ENCODE measurements at regions not wholly inside any gene's neighbourhood (a gene's known extent, or its start where the extent isn't known, plus 50 kb on each side); places are given as distances from the start of the nearest gene placed in this dataset.

DNA sequence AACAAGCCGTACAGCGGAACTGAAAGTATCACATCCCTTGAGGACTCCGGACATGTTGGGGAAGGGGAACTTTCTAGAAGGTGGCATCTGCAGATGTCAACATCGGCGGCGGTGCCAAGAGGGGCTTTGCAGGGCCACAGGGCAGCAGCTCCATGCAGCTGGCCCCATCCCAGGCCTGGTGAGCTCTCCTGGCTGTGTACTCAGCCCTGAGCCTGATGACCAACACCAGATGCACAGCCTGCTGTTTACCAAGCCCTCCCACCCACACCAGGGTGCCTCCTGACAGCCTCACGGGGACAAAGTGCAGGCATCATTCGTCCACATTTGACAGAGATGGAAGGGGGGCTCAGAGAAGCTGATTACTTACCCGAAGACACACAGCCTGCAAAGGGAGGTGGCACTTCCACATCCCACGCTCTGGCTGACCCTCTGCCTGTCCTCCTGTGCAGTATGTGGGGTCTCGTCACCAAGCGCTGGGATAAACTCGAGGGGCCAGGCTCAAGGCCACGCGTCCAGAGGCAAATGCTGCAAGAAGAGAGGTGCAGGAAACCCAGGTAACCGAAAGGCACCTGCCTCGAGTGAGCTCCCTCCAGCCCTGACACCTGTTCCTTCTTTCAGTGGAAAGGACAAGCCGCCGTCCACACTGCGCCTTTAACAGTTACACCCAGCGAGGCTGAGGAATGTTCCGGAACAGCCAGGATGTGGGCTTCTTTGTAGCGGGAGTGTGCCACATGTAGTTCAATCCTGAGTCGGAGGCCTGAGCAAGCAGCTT is 69.0 kb upstream of the ASAP2 start:
- ATAC-seq (no peak), DNase-seq (peak in 1 of 3 donors; percentile 38)
- intact Hi-C loops (cut with DNase I), result loop anchor here in 2 of 4 donors (2.0 to 10.0 kb wide), 2 partner anchors 263 to 265 kb away; no protein-coding TSS in a partner anchor
- H3K9me3 ChIP-seq (ENCODE audit: control insufficient read depth, low read length), result peaks cover 1% of the 10 kb centered on the region
- 85% methylated on average over 24 of the region's 24 CpGs for WGBS
- no peaks in the 10 kb centered on the region for H3K27me3 ChIP-seq (ENCODE audit: control insufficient read depth, insufficient read depth)
- no peak overlapping the region for H3K27ac ChIP-seq (ENCODE audit: low read length)
- H3K4me1 ChIP-seq (ENCODE audit: control insufficient read depth, insufficient read depth, low read length), result no peaks in the 10 kb centered on the region
- no peak overlapping the region for H3K4me3 ChIP-seq (ENCODE audit: low read length)

DNA sequence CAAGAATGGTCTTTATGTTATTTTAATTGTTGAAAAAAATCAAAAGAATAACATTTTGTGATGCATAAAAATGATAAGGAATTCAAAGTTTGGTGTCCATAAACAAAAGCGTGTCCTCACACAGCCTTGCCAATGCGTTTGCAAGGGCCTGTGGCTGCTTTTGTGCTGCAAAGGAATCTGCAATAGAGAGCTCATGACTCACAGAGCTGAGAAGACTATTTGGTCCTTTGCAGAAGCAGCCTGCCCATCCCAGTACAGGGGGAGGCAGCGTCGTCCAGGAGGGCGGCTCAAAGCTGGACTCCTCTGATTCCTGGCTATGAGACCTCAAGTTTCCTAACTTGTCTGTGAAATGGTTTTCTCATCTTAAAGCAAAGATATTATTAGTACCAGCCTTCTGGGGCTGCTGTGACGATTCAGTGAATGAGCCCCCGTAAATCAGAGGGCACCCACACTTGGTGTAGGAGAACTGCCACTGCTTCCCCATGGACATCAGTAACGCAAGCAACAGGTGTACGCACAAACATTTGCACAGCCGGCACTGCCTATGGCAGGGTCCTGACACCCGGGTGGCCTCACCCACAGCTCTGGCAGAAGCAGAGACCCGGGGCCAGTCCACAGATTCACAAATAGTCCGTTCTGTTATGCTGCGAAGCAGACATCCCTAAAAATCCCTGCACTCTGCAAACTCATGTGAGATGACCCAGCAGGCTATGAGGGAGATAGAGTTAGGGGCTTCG is 70.6 kb upstream of the ASAP2 start:
- Histone ChIP-seq H3K4me1 (ENCODE audit: control insufficient read depth, insufficient read depth, low read length) (no peaks in the 10 kb centered on the region), H3K27ac (ENCODE audit: low read length) (no peak overlapping the region), H3K4me3 (ENCODE audit: low read length) (no peak overlapping the region), H3K27me3 (ENCODE audit: control insufficient read depth, insufficient read depth) (no peaks in the 10 kb centered on the region), H3K9me3 (ENCODE audit: control insufficient read depth, low read length) (peaks cover 1% of the 10 kb centered on the region)
- DNase-seq, result no peak
- 84% methylated on average over 15 of the region's 15 CpGs for WGBS
- intact Hi-C loops (cut with DNase I), result loop anchor here in 1 of 4 donors (10.0 kb wide), 1 partner anchor 261 kb away; no protein-coding TSS in a partner anchor
- ATAC-seq, result no peak

DNA sequence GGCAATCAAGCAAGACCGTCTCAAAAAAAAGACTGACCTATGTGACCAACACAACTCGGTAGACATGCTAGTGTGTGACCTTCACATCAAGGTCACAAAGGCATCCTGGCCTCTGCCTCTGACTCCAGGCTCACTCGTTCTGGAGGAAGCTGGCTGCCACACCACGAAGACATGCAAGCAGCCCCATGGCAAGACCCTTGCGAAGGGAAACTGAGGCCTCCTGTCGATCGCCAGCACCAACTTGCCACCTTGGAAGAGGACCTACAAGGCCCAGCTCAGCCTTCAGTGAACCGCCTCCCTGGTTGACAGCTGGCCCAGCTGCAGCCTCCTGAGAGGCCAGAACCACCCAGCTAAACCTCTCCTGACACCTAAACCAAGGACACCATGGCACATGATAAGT is 79.3 kb upstream of the ASAP2 start:
- H3K27ac ChIP-seq (ENCODE audit: low read length), result no peak overlapping the region
- no peaks in the 10 kb centered on the region for H3K27me3 ChIP-seq (ENCODE audit: control insufficient read depth, insufficient read depth)
- 96% methylated on average over 8 of the region's 8 CpGs for WGBS
- no peaks in the 10 kb centered on the region for H3K4me1 ChIP-seq (ENCODE audit: control insufficient read depth, insufficient read depth, low read length)
- ATAC-seq (no peak), DNase-seq (no peak)
- H3K4me3 ChIP-seq (ENCODE audit: low read length), result no peak overlapping the region
- intact Hi-C loops (cut with DNase I), result no loop called here
- H3K9me3 ChIP-seq (ENCODE audit: control insufficient read depth, low read length), result no peaks in the 10 kb centered on the region

DNA sequence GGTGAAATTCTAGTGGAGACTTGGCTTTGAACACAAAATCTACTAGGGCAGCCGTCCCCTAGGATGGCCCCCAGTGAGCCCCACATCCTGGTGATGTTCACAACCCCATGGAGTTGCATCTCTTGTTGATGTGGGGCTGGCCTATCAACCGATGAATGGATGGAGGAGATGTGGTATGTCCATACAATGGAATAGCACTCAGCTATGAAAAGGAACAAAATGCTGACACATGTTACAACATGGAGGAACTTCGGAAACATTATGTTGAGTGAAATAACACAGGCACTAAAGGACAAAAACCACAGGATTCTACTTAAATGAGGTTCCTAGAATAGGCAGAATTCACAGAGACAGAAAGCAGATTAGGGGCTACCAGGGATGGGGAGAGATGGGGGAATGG is 80.1 kb upstream of the ASAP2 start:
- Histone ChIP-seq H3K27me3 (ENCODE audit: control insufficient read depth, insufficient read depth) (no peaks in the 10 kb centered on the region), H3K9me3 (ENCODE audit: control insufficient read depth, low read length) (no peaks in the 10 kb centered on the region), H3K4me3 (ENCODE audit: low read length) (no peak overlapping the region), H3K4me1 (ENCODE audit: control insufficient read depth, insufficient read depth, low read length) (no peaks in the 10 kb centered on the region), H3K27ac (ENCODE audit: low read length) (no peak overlapping the region)
- DNase-seq, result no peak
- ATAC-seq, result no peak
- intact Hi-C loops (cut with DNase I), result no loop called here
- WGBS, result 98% methylated on average over 3 of the region's 3 CpGs

DNA sequence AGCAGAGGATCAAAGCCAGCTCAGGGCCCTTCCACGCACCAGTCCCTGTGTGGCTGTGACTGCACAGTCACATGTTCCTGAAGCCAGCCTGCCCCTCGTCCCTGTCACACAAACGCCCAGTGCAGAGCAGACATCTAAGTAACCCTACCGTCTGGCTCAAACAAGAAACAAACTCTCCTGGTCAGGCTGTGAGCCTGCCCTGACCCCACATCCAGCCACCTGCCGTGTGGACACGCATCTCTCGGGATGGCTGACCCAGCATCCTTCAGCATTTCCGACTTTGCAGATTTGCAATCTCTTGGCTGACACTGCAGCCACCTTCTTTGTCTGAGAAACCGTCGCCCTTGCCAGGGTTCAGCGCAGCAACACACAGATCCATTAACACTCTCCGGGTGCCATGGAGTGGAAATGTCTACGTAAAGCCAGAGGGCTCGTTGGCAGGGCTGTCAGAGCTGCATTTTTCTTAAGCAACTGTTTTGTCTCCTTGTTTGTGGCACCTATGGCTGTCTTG is 82.3 kb upstream of the ASAP2 start:
- Histone ChIP-seq H3K9me3 (ENCODE audit: control insufficient read depth, low read length) (no peaks in the 10 kb centered on the region), H3K27ac (ENCODE audit: low read length) (no peak overlapping the region), H3K4me3 (ENCODE audit: low read length) (no peak overlapping the region), H3K4me1 (ENCODE audit: control insufficient read depth, insufficient read depth, low read length) (no peaks in the 10 kb centered on the region), H3K27me3 (ENCODE audit: control insufficient read depth, insufficient read depth) (no peaks in the 10 kb centered on the region)
- DNase-seq, result no peak
- 32% methylated on average over 14 of the region's 14 CpGs for WGBS
- intact Hi-C loops (cut with DNase I), result no loop called here
- ATAC-seq, result peak; percentile 57 to 62

DNA sequence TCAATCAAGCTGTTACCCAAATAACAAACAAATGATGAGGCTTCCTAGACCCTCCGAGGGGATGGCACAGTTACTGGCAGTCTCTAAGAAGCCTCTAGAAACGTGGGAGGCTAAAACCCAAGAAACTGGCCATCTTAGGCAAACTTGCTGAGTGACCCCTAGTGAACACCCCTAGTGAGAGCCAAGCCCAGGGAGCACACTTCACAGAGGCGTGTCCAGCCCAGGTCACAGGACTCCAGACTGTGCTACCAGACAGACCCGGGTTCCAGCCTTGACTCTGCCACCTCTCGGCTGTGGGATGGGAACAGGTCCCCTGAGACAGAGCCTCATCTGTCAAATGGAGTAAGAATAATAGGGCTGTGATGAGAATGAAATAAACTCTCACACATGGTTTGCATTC is 83.5 kb upstream of the ASAP2 start:
- no peak overlapping the region for H3K4me3 ChIP-seq (ENCODE audit: low read length)
- ATAC-seq (no peak), DNase-seq (no peak)
- 85% methylated on average over 5 of the region's 5 CpGs for WGBS
- no peaks in the 10 kb centered on the region for H3K9me3 ChIP-seq (ENCODE audit: control insufficient read depth, low read length)
- no peaks in the 10 kb centered on the region for H3K27me3 ChIP-seq (ENCODE audit: control insufficient read depth, insufficient read depth)
- intact Hi-C loops (cut with DNase I), result no loop called here
- H3K4me1 ChIP-seq (ENCODE audit: control insufficient read depth, insufficient read depth, low read length), result no peaks in the 10 kb centered on the region
- H3K27ac ChIP-seq (ENCODE audit: low read length), result no peak overlapping the region

DNA sequence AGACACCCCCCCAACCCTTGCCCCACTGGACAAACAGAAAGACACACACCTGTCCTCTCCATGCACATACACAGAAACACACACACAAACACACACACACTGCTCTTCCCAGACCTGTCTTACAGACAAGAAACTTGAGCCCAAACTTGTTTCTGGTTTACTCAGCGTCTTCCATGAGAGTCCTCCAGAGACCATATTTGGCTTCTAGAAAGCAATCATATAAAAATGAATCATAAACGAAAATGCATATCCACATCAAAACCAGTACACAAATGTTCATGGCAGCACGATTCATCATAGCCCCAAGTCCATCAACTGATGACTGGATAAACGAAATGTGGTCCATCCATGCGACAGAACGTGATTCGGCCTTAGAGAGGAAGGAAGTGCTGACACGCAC is 84.2 kb upstream of the ASAP2 start:
- no peak for DNase-seq
- intact Hi-C loops (cut with DNase I), result no loop called here
- WGBS, result 92% methylated on average over 8 of the region's 8 CpGs

DNA sequence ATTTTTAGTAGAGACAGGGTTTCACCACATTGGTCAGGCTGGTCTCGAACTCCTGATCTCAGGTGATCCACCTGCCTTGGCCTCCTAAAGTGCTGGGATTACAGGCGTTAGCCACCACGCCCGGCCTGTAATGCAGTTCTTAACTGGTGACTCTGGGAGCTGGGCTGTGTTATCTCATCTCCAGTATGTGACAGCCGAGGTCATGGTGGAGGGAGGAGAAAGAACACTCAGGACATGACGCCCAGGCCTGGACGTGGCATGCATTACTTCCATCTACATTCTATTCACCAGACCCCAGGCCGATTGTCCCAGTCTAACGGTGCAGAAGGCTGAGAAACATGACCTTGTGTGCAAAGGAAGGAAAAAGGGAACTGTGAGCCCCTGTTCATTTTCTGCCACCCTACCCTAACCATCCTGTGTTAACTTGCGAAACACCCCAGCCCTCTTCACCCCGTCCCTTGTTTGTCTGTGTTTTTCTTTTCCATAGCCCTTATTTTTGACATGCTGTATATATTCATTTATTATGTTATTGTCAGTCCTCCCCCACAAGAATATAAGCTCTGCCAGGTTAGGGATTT is 88.1 kb upstream of the ASAP2 start:
- WGBS, result 82% methylated on average over 11 of the region's 11 CpGs
- Histone ChIP-seq H3K4me1 (ENCODE audit: control insufficient read depth, insufficient read depth, low read length) (no peaks in the 10 kb centered on the region), H3K9me3 (ENCODE audit: control insufficient read depth, low read length) (no peaks in the 10 kb centered on the region), H3K27me3 (ENCODE audit: control insufficient read depth, insufficient read depth) (no peaks in the 10 kb centered on the region), H3K27ac (ENCODE audit: low read length) (no peak overlapping the region), H3K4me3 (ENCODE audit: low read length) (no peak overlapping the region)
- ATAC-seq (no peak), DNase-seq (no peak)
- intact Hi-C loops (cut with DNase I), result no loop called here

More for the DNA sequence above, 84.2 kb upstream of the ASAP2 start:
- H3K4me3 ChIP-seq (ENCODE audit: low read length), result no peak overlapping the region
- H3K4me1 ChIP-seq (ENCODE audit: control insufficient read depth, insufficient read depth, low read length), result no peaks in the 10 kb centered on the region
- no peaks in the 10 kb centered on the region for H3K27me3 ChIP-seq (ENCODE audit: control insufficient read depth, insufficient read depth)
- H3K9me3 ChIP-seq (ENCODE audit: control insufficient read depth, low read length), result no peaks in the 10 kb centered on the region
- no peak for ATAC-seq
- no peak overlapping the region for H3K27ac ChIP-seq (ENCODE audit: low read length)

DNA sequence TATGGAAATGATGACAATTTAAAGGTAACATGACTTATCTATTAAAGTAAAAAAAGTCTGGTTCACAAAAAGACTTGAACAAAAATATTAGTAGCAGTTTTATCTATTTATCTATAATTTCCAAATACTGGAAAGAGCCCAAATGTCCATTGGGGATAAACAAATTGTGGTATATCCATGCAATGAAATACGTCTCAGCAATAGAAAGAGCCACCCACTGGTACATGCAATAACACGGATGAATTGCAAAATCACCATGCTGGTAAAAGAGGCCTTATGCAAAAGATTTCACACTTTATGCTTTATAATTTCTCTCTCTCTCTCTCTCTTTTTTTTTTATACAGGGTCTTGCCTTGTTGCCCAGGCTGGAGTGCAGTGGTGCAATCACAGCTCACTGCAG is 91.4 kb upstream of the ASAP2 start:
- no peak overlapping the region for H3K27ac ChIP-seq (ENCODE audit: low read length)

DNA sequence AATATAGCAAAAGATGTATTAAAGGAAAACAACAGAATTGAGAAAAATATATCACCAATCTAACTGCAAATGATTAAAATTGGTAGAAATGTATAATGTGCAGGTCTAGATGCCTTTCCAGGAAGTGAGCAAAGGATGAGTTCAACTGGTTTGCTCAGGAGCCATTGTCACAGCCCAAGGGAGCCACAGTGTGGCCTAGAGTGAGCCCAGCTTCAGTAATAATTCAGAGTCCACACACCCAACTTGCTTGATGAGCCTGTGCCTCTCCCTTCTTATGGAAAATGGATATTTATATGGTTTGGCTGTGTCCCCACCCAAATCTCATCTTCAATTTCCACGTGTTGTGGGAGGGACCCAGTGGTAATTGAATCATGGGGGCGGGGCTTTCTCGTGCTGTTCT is 92.2 kb upstream of the ASAP2 start:
- Histone ChIP-seq H3K27me3 (ENCODE audit: control insufficient read depth, insufficient read depth) (no peaks in the 10 kb centered on the region), H3K27ac (ENCODE audit: low read length) (no peak overlapping the region), H3K9me3 (ENCODE audit: control insufficient read depth, low read length) (no peaks in the 10 kb centered on the region), H3K4me1 (ENCODE audit: control insufficient read depth, insufficient read depth, low read length) (no peaks in the 10 kb centered on the region), H3K4me3 (ENCODE audit: low read length) (no peak overlapping the region)
- intact Hi-C loops (cut with DNase I), result no loop called here
- DNase-seq (no peak), ATAC-seq (no peak)
- WGBS, result 68% methylated on average over 3 of the region's 3 CpGs

More for the DNA sequence above, 91.4 kb upstream of the ASAP2 start:
- Histone ChIP-seq H3K27me3 (ENCODE audit: control insufficient read depth, insufficient read depth) (no peaks in the 10 kb centered on the region), H3K4me1 (ENCODE audit: control insufficient read depth, insufficient read depth, low read length) (no peaks in the 10 kb centered on the region), H3K9me3 (ENCODE audit: control insufficient read depth, low read length) (no peaks in the 10 kb centered on the region), H3K4me3 (ENCODE audit: low read length) (no peak overlapping the region)
- DNase-seq, result no peak
- intact Hi-C loops (cut with DNase I), result no loop called here
- WGBS, result 81% methylated on average over 2 of the region's 2 CpGs
- ATAC-seq, result no peak

DNA sequence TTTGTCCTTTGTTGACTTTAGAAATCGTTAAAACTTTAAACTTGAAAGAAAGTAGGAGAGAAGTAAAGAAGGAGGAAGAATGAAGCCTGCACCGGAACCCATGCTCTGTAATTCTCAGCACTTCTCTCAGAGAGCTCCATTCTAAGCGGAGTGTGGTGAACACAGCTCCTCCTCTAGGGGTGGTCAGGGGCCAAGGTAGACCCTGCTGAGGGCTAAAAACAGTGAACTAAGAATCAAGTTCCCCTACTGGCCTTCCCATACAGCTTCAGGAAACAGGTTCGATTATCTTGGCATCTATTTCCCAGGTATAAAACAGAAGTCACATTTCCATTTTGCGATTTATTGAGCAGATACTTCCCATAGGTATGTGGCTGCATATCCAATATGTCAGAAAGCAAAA is 92.7 kb upstream of the ASAP2 start:
- no peak overlapping the region for H3K27ac ChIP-seq (ENCODE audit: low read length)
- no peak for ATAC-seq
- intact Hi-C loops (cut with DNase I), result no loop called here
- no peaks in the 10 kb centered on the region for H3K9me3 ChIP-seq (ENCODE audit: control insufficient read depth, low read length)
- whole genome bisulfite sequencing, result 85% methylated on average over 5 of the region's 5 CpGs
- H3K27me3 ChIP-seq (ENCODE audit: control insufficient read depth, insufficient read depth), result no peaks in the 10 kb centered on the region
- no peak for DNase-seq
- no peaks in the 10 kb centered on the region for H3K4me1 ChIP-seq (ENCODE audit: control insufficient read depth, insufficient read depth, low read length)
- no peak overlapping the region for H3K4me3 ChIP-seq (ENCODE audit: low read length)
